ENCODE measurements at regions not wholly inside any gene's neighbourhood (a gene's known extent, or its start where the extent isn't known, plus 50 kb on each side); places are given as distances from the start of the nearest gene placed in this dataset.

GRCh38 chr12:107963635-107964034 lies 165.5 kb upstream of the WSCD2 start:
- Histone ChIP-seq H3K36me3 (ENCODE audit: insufficient read depth) (no peaks in the 10 kb centered on the region), H4K20me1 (ENCODE audit: insufficient read depth) (no peaks in the 10 kb centered on the region), H3K27me3 (ENCODE audit: insufficient read depth, low read depth) (no peaks in the 10 kb centered on the region), H3K79me2 (ENCODE audit: insufficient read depth, low read depth) (no peaks in the 10 kb centered on the region), H3K4me3 (IDR thresholded peaks at IDR 0.05; ENCODE audit: insufficient read depth, low read depth, low read length) (no peak overlapping the region), H3K4me1 (ENCODE audit: low read depth, poor library complexity, severe bottlenecking) (no peaks in the 10 kb centered on the region), H3K9ac (no peak overlapping the region), H3K4me2 (no peak overlapping the region), H2AFZ (ENCODE audit: low read depth) (no peak overlapping the region), H3K27ac (no peak overlapping the region)
- TF ChIP-seq CTCF (conservative IDR thresholded peaks at IDR 0.05; ENCODE audit: low read depth, low read length) = no peak

GRCh38 chr12:107967170-107967569 lies 161.9 kb upstream of the WSCD2 start:
- Histone ChIP-seq H3K4me3 (IDR thresholded peaks at IDR 0.05; ENCODE audit: insufficient read depth, low read depth, low read length) (no peak overlapping the region), H2AFZ (ENCODE audit: low read depth) (no peak overlapping the region), H3K4me2 (no peak overlapping the region), H3K36me3 (ENCODE audit: insufficient read depth) (no peaks in the 10 kb centered on the region), H3K27me3 (ENCODE audit: insufficient read depth, low read depth) (no peaks in the 10 kb centered on the region), H3K9ac (no peak overlapping the region), H3K27ac (no peak overlapping the region), H4K20me1 (ENCODE audit: insufficient read depth) (no peaks in the 10 kb centered on the region), H3K79me2 (ENCODE audit: insufficient read depth, low read depth) (no peaks in the 10 kb centered on the region), H3K4me1 (ENCODE audit: low read depth, poor library complexity, severe bottlenecking) (no peaks in the 10 kb centered on the region)
- no peak for TF ChIP-seq CTCF (conservative IDR thresholded peaks at IDR 0.05; ENCODE audit: low read depth, low read length)

DNA sequence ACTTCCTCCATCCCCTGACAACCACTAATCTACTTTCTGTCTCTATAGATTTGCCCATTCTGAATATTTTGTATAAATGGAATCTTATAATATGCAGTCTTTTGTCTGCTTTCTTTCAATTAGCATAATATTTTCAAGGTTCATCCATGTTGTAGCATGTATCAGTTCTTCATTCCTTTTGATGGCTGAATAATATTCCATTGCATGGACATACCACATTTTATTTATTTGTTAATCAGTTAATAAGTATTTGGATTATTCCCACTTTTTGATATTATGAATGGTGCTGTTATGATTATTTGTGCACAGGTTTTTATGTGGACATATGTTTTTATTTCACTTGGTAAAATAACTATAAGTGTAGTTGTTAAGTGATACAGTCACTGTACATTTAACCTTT lies 155.1 kb upstream of the WSCD2 start:
- H3K79me2 ChIP-seq (ENCODE audit: insufficient read depth, low read depth) = no peaks in the 10 kb centered on the region
- H3K4me3 ChIP-seq (IDR thresholded peaks at IDR 0.05; ENCODE audit: insufficient read depth, low read depth, low read length) = no peak overlapping the region
- H2AFZ ChIP-seq (ENCODE audit: low read depth) = no peak overlapping the region
- H3K36me3 ChIP-seq (ENCODE audit: insufficient read depth) = no peaks in the 10 kb centered on the region
- H3K27me3 ChIP-seq (ENCODE audit: insufficient read depth, low read depth) = no peaks in the 10 kb centered on the region
- H3K9ac ChIP-seq = no peak overlapping the region
- H3K27ac ChIP-seq = no peak overlapping the region
- no peaks in the 10 kb centered on the region for H4K20me1 ChIP-seq (ENCODE audit: insufficient read depth)
- TF ChIP-seq CTCF (conservative IDR thresholded peaks at IDR 0.05; ENCODE audit: low read depth, low read length) = no peak
- no peak overlapping the region for H3K4me2 ChIP-seq
- no peaks in the 10 kb centered on the region for H3K4me1 ChIP-seq (ENCODE audit: low read depth, poor library complexity, severe bottlenecking)

DNA sequence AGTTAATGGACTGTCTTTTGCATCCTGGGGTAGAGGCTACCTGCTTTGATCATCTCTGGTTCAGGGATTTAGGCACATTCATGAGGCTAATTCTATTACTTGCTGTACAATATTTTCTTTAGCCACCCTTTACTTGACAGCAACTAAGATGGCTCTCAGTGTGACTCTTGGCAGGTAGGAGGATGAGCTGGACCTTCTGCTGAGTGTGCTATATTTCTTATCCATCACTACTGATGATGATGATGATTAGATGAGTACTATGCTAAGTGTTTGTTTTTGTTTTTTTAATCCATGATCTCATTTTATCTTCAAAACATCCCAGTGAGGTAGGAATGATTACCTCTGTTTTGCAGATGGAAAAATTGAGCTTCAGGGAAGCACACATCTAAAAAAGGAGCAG lies 152.8 kb upstream of the WSCD2 start:
- Histone ChIP-seq H3K4me1 (ENCODE audit: low read depth, poor library complexity, severe bottlenecking) (no peaks in the 10 kb centered on the region), H3K79me2 (ENCODE audit: insufficient read depth, low read depth) (no peaks in the 10 kb centered on the region)

More for the DNA sequence above, 152.8 kb upstream of the WSCD2 start:
- Histone ChIP-seq H3K4me3 (IDR thresholded peaks at IDR 0.05; ENCODE audit: insufficient read depth, low read depth, low read length) (no peak overlapping the region), H3K4me2 (no peak overlapping the region), H3K27ac (no peak overlapping the region), H2AFZ (ENCODE audit: low read depth) (no peak overlapping the region), H3K9ac (no peak overlapping the region), H4K20me1 (ENCODE audit: insufficient read depth) (no peaks in the 10 kb centered on the region), H3K27me3 (ENCODE audit: insufficient read depth, low read depth) (no peaks in the 10 kb centered on the region), H3K36me3 (ENCODE audit: insufficient read depth) (no peaks in the 10 kb centered on the region)
- TF ChIP-seq CTCF (conservative IDR thresholded peaks at IDR 0.05; ENCODE audit: low read depth, low read length) = no peak

Measured in KMS-11 (cell line).